Testis (tissue), 2 donors: ENCODE measurements at regions not wholly inside any gene's neighbourhood (a gene's known extent, or its start where the extent isn't known, plus 50 kb on each side); places are given as distances from the start of the nearest gene placed in this dataset.

ENCODE experiments used
- POLR2A ChIP-seq: fragments of 450-650 bp; IDR thresholded peaks from one replicate; pipeline ENCODE4 v1.6.1; 2017; ENCODE audit warnings: antibody characterized with exemption, mild to moderate bottlenecking, moderate library complexity
- TF ChIP-seq, protein P1 (sequence below), 3 experiments: fragments of 450-650 bp in 2 of 3; fragments of 200-600 bp in 1 of 3; sonication (generic) in 1 of 3; IDR thresholded peaks; one replicate each; pipeline ENCODE4 v1.5.1; 2016 to 2019; ENCODE audit warnings: antibody characterized with exemption in 3 of 3, mild to moderate bottlenecking in 2 of 3, moderate library complexity in 1 of 3

DNA sequence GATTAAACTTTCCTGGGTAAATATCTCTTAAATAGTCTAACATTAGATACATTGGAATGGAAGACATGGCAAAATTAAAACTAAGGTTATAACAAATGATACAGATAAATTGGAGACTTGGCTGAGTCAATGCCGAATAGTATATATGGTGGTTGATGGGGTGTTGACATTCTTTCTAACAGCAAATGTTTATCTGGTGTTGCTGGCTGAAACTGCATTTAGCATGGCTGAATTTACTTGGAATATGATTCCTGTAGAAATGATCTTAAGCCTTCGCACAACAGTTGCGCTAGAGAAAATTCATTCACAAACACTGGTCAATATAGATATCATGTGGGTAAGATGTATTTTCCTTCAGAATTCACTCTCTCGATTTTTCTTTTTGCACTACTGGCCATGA is 646.0 kb upstream of the CXADR start:
- TF ChIP-seq, protein P1, sequence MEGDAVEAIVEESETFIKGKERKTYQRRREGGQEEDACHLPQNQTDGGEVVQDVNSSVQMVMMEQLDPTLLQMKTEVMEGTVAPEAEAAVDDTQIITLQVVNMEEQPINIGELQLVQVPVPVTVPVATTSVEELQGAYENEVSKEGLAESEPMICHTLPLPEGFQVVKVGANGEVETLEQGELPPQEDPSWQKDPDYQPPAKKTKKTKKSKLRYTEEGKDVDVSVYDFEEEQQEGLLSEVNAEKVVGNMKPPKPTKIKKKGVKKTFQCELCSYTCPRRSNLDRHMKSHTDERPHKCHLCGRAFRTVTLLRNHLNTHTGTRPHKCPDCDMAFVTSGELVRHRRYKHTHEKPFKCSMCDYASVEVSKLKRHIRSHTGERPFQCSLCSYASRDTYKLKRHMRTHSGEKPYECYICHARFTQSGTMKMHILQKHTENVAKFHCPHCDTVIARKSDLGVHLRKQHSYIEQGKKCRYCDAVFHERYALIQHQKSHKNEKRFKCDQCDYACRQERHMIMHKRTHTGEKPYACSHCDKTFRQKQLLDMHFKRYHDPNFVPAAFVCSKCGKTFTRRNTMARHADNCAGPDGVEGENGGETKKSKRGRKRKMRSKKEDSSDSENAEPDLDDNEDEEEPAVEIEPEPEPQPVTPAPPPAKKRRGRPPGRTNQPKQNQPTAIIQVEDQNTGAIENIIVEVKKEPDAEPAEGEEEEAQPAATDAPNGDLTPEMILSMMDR (IDR thresholded peaks at IDR 0.05) = no peak
- no peak for TF ChIP-seq POLR2A
